ENCODE measurements at regions not wholly inside any gene's neighbourhood (a gene's known extent, or its start where the extent isn't known, plus 50 kb on each side); places are given as distances from the start of the nearest gene placed in this dataset.

GRCh38 chr17:77869041-77869599 is 89.4 kb upstream of the TNRC6C start:
- Mint-ChIP-seq H3K27me3 (no peaks in the 10 kb centered on the region), H3K9me3 (ENCODE audit: low read depth) (no peaks in the 10 kb centered on the region), H3K4me1 (ENCODE audit: low read depth) (peaks cover 45% of the 10 kb centered on the region), H3K4me3 (peak overlapping the region; percentile 53), H3K27ac (no peak overlapping the region), H3K36me3 (no peaks in the 10 kb centered on the region)

- Mint-ChIP-seq H3K27ac (no peak overlapping the region), H3K9me3 (ENCODE audit: low read depth) (no peaks in the 10 kb centered on the region), H3K36me3 (no peaks in the 10 kb centered on the region), H3K4me1 (ENCODE audit: low read depth) (peaks cover 46% of the 10 kb centered on the region), H3K4me3 (no peak overlapping the region), H3K27me3 (no peaks in the 10 kb centered on the region)
Measured at GRCh38 chr17:77869665-77870132, 88.8 kb upstream of the TNRC6C start.

- H3K27ac Mint-ChIP-seq = peak overlapping the region; percentile 68
- H3K9me3 Mint-ChIP-seq (ENCODE audit: low read depth) = peaks cover 3% of the 10 kb centered on the region
- H3K4me1 Mint-ChIP-seq (ENCODE audit: low read depth) = peaks cover 61% of the 10 kb centered on the region
- H3K4me3 Mint-ChIP-seq = peak overlapping the region; percentile 58
- no peaks in the 10 kb centered on the region for H3K27me3 Mint-ChIP-seq
- peaks cover 7% of the 10 kb centered on the region for H3K36me3 Mint-ChIP-seq
Measured at GRCh38 chr17:77872199-77872598, 86.3 kb upstream of the TNRC6C start.

- peaks cover 67% of the 10 kb centered on the region for H3K4me1 Mint-ChIP-seq (ENCODE audit: low read depth)
Measured at GRCh38 chr17:77872714-77873499, 85.6 kb upstream of the TNRC6C start.

GRCh38 chr17:77873500-77874302 is 84.8 kb upstream of the TNRC6C start:
- H3K9me3 Mint-ChIP-seq (ENCODE audit: low read depth) = peaks cover 3% of the 10 kb centered on the region
- H3K36me3 Mint-ChIP-seq = peaks cover 7% of the 10 kb centered on the region
- H3K4me1 Mint-ChIP-seq (ENCODE audit: low read depth) = peaks cover 74% of the 10 kb centered on the region
- no peak overlapping the region for H3K4me3 Mint-ChIP-seq
- no peak overlapping the region for H3K27ac Mint-ChIP-seq
- no peaks in the 10 kb centered on the region for H3K27me3 Mint-ChIP-seq

More at GRCh38 chr17:77872714-77873499, 85.6 kb upstream of the TNRC6C start:
- Mint-ChIP-seq H3K27ac (peak overlapping the region; percentile 68), H3K9me3 (ENCODE audit: low read depth) (peaks cover 3% of the 10 kb centered on the region), H3K4me3 (peak overlapping the region; percentile 74), H3K36me3 (peaks cover 7% of the 10 kb centered on the region), H3K27me3 (no peaks in the 10 kb centered on the region)

GRCh38 chr17:77874303-77875050 is 84.0 kb upstream of the TNRC6C start:
- peaks cover 75% of the 10 kb centered on the region for H3K4me1 Mint-ChIP-seq (ENCODE audit: low read depth)
- peaks cover 3% of the 10 kb centered on the region for H3K9me3 Mint-ChIP-seq (ENCODE audit: low read depth)
- no peak overlapping the region for H3K27ac Mint-ChIP-seq
- peaks cover 7% of the 10 kb centered on the region for H3K36me3 Mint-ChIP-seq
- H3K4me3 Mint-ChIP-seq = no peak overlapping the region
- no peaks in the 10 kb centered on the region for H3K27me3 Mint-ChIP-seq

- Mint-ChIP-seq H3K27me3 (no peaks in the 10 kb centered on the region), H3K9me3 (ENCODE audit: low read depth) (peaks cover 3% of the 10 kb centered on the region), H3K36me3 (peaks cover 7% of the 10 kb centered on the region), H3K4me1 (ENCODE audit: low read depth) (peaks cover 76% of the 10 kb centered on the region), H3K4me3 (no peak overlapping the region), H3K27ac (no peak overlapping the region)
Measured at GRCh38 chr17:77875051-77875780, 83.3 kb upstream of the TNRC6C start.

GRCh38 chr17:77875881-77876509 is 82.5 kb upstream of the TNRC6C start:
- H3K27me3 Mint-ChIP-seq = no peaks in the 10 kb centered on the region
- H3K27ac Mint-ChIP-seq = no peak overlapping the region
- H3K36me3 Mint-ChIP-seq = peaks cover 7% of the 10 kb centered on the region
- H3K4me1 Mint-ChIP-seq (ENCODE audit: low read depth) = peaks cover 83% of the 10 kb centered on the region
- H3K9me3 Mint-ChIP-seq (ENCODE audit: low read depth) = peaks cover 3% of the 10 kb centered on the region
- H3K4me3 Mint-ChIP-seq = peak overlapping the region; percentile 43

GRCh38 chr17:77877036-77877435 is 81.5 kb upstream of the TNRC6C start:
- H3K4me3 Mint-ChIP-seq = no peak overlapping the region
- peaks cover 7% of the 10 kb centered on the region for H3K36me3 Mint-ChIP-seq
- peaks cover 85% of the 10 kb centered on the region for H3K4me1 Mint-ChIP-seq (ENCODE audit: low read depth)
- H3K27ac Mint-ChIP-seq = no peak overlapping the region
- H3K27me3 Mint-ChIP-seq = no peaks in the 10 kb centered on the region
- H3K9me3 Mint-ChIP-seq (ENCODE audit: low read depth) = peaks cover 3% of the 10 kb centered on the region

- peaks cover 85% of the 10 kb centered on the region for H3K4me1 Mint-ChIP-seq (ENCODE audit: low read depth)
- H3K9me3 Mint-ChIP-seq (ENCODE audit: low read depth) = peaks cover 3% of the 10 kb centered on the region
- H3K27me3 Mint-ChIP-seq = no peaks in the 10 kb centered on the region
- H3K36me3 Mint-ChIP-seq = peaks cover 7% of the 10 kb centered on the region
- no peak overlapping the region for H3K27ac Mint-ChIP-seq
- H3K4me3 Mint-ChIP-seq = no peak overlapping the region
Measured at GRCh38 chr17:77877646-77878355, 80.7 kb upstream of the TNRC6C start.

- no peak overlapping the region for H3K4me3 Mint-ChIP-seq
- peak overlapping the region; percentile 54 for H3K27ac Mint-ChIP-seq
- peaks cover 82% of the 10 kb centered on the region for H3K4me1 Mint-ChIP-seq (ENCODE audit: low read depth)
- peaks cover 3% of the 10 kb centered on the region for H3K9me3 Mint-ChIP-seq (ENCODE audit: low read depth)
- peaks cover 7% of the 10 kb centered on the region for H3K36me3 Mint-ChIP-seq
- no peaks in the 10 kb centered on the region for H3K27me3 Mint-ChIP-seq
Measured at GRCh38 chr17:77879226-77879895, 79.1 kb upstream of the TNRC6C start.

- Mint-ChIP-seq H3K36me3 (peaks cover 7% of the 10 kb centered on the region), H3K4me3 (no peak overlapping the region), H3K4me1 (ENCODE audit: low read depth) (peaks cover 85% of the 10 kb centered on the region), H3K27ac (peak overlapping the region; percentile 54), H3K9me3 (ENCODE audit: low read depth) (peaks cover 3% of the 10 kb centered on the region), H3K27me3 (no peaks in the 10 kb centered on the region)
Measured at GRCh38 chr17:77879896-77880280, 78.6 kb upstream of the TNRC6C start.
